ENCODE measurements at regions not wholly inside any gene's neighbourhood (a gene's known extent, or its start where the extent isn't known, plus 50 kb on each side); places are given as distances from the start of the nearest gene placed in this dataset.

GRCh38 chr13:106888148-106888547 lies 320.2 kb upstream of the ARGLU1 start:
- intact Hi-C loops (cut with micrococcal nuclease) (no loop called here), dilution Hi-C loops (cut with MboI; ENCODE audit: extremely low pct_ligation_motif_present, low sequenced_read_pairs) (no loop called here)
- no peaks in the 10 kb centered on the region for H3K9me3 ChIP-seq (replicated peaks; ENCODE audit: control insufficient read depth, insufficient read depth, low read length)
- no peak for TF ChIP-seq EZH2 (IDR thresholded peaks at IDR 0.05; ENCODE audit: borderline replicate concordance, low read depth, low read length, severe bottlenecking)
- TF ChIP-seq, protein P1, sequence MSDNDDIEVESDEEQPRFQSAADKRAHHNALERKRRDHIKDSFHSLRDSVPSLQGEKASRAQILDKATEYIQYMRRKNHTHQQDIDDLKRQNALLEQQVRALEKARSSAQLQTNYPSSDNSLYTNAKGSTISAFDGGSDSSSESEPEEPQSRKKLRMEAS (IDR thresholded peaks at IDR 0.05; ENCODE audit: insufficient read depth, insufficient read length) = no peak
- TF ChIP-seq POLR2AphosphoS5 (IDR thresholded peaks at IDR 0.05; ENCODE audit: insufficient read depth, low read depth, low read length) = no peak
- TF ChIP-seq JUN (IDR thresholded peaks at IDR 0.05; ENCODE audit: borderline replicate concordance, insufficient read depth, insufficient read length, low read depth) = no peak
- TF ChIP-seq FOS (IDR thresholded peaks at IDR 0.05; ENCODE audit: borderline replicate concordance, insufficient read depth, low read length) = no peak
- TF ChIP-seq MYC (IDR thresholded peaks at IDR 0.05; ENCODE audit: low read depth, low read length) = no peak
- TF ChIP-seq, protein P2, sequence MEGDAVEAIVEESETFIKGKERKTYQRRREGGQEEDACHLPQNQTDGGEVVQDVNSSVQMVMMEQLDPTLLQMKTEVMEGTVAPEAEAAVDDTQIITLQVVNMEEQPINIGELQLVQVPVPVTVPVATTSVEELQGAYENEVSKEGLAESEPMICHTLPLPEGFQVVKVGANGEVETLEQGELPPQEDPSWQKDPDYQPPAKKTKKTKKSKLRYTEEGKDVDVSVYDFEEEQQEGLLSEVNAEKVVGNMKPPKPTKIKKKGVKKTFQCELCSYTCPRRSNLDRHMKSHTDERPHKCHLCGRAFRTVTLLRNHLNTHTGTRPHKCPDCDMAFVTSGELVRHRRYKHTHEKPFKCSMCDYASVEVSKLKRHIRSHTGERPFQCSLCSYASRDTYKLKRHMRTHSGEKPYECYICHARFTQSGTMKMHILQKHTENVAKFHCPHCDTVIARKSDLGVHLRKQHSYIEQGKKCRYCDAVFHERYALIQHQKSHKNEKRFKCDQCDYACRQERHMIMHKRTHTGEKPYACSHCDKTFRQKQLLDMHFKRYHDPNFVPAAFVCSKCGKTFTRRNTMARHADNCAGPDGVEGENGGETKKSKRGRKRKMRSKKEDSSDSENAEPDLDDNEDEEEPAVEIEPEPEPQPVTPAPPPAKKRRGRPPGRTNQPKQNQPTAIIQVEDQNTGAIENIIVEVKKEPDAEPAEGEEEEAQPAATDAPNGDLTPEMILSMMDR (IDR thresholded peaks at IDR 0.05; ENCODE audit: extremely low read depth in 1 of 2, insufficient read depth in 1 of 2, low read depth in 1 of 2, low read length in 2 of 2) = no peak
- TF ChIP-seq GATA2 (IDR thresholded peaks at IDR 0.05; ENCODE audit: insufficient read depth, insufficient read length, low read depth, low read length) = no peak
- TF ChIP-seq POLR2A (IDR thresholded peaks at IDR 0.05; ENCODE audit: low read depth, low read length) = no peak
- no peaks in the 10 kb centered on the region for H3K79me2 ChIP-seq (ENCODE audit: control insufficient read depth, insufficient read depth, low read length)
- no peak overlapping the region for H3K9ac ChIP-seq (replicated peaks; ENCODE audit: extremely low read depth, insufficient read depth, low read length)
- no peak for DNase-seq (ENCODE audit: low read depth, low spot score)
- H3K4me1 ChIP-seq (ENCODE audit: control insufficient read depth, extremely low read depth, insufficient read depth, low read length) = no peaks in the 10 kb centered on the region
- H3K27ac ChIP-seq (ENCODE audit: insufficient read depth, low read depth, low read length) = no peak overlapping the region
- no peak overlapping the region for H3K4me3 ChIP-seq (replicated peaks in 1 of 3; ENCODE audit: insufficient read depth in 1 of 3, low read depth in 1 of 3, low read length in 3 of 3)
- H2AFZ ChIP-seq (ENCODE audit: low read depth, low read length) = no peak overlapping the region
- ChIA-PET POLR2A (no interaction called here), CTCF (no interaction called here)
- no TSS peak for BruUV-seq (replicated peaks)
- no peaks in the 10 kb centered on the region for H3K36me3 ChIP-seq (ENCODE audit: control insufficient read depth in 2 of 2, extremely low read depth in 1 of 2, insufficient read depth in 2 of 2, low read length in 2 of 2)
- no peak overlapping the region for H3K4me2 ChIP-seq (ENCODE audit: insufficient read depth, low read length)
- no peak for FAIRE-seq
- H3K9me1 ChIP-seq (replicated peaks; ENCODE audit: control insufficient read depth, extremely low read depth, insufficient read depth, low read length) = no peaks in the 10 kb centered on the region
- no peaks in the 10 kb centered on the region for H3K27me3 ChIP-seq (ENCODE audit: control insufficient read depth in 2 of 2, insufficient read depth in 2 of 2, low read length in 2 of 2)
- no peaks in the 10 kb centered on the region for H4K20me1 ChIP-seq (replicated peaks; ENCODE audit: control insufficient read depth, extremely low read depth, insufficient read depth, low read length)
